ENCODE measurements at regions not wholly inside any gene's neighbourhood (a gene's known extent, or its start where the extent isn't known, plus 50 kb on each side); places are given as distances from the start of the nearest gene placed in this dataset.
"Not testable (repeated sequence)": the region's sequence is repeated elsewhere in the genome, so short reads cannot be mapped to it uniquely, and the experiment has no call there.

DNA sequence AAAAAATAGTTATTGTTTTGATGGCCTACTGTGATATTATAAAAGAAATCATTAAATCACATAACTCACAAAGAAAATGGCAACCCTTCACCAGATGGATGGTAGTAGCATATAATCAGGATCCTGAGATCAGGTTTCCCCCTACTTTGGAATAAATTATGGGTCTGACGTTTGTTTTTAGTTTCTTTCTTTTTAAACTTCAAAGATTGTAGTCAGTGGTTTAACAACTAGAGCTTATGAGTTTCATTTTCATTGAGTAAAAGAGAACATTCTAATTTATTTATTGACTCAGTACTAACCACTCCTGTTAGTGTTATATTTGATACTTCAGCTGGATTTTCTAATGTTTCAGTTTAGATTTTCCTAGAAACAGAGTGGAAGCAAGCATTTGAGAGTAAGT lies 218.0 kb upstream of the PCSK5 start:
- Histone ChIP-seq H3K4me1 (ENCODE audit: insufficient read depth, low read length, poor library complexity, severe bottlenecking) (peaks cover 27% of the 10 kb centered on the region), H2AFZ (ENCODE audit: low read length) (no peak overlapping the region), H3K27me3 (ENCODE audit: insufficient read depth, low read length, poor library complexity, severe bottlenecking) (no peaks in the 10 kb centered on the region), H4K20me1 (ENCODE audit: insufficient read depth, low read length, poor library complexity, severe bottlenecking) (no peaks in the 10 kb centered on the region), H3K79me2 (ENCODE audit: insufficient read depth, low read length) (no peaks in the 10 kb centered on the region), H3K9me3 (ENCODE audit: insufficient read depth, low read depth, low read length) (no peaks in the 10 kb centered on the region), H3K4me3 (ENCODE audit: low read length, poor library complexity, severe bottlenecking) (no peak overlapping the region), H3K9me2 (replicated peaks; ENCODE audit: low read depth, low read length) (no peaks in the 10 kb centered on the region), H3K4me2 (ENCODE audit: low read depth, low read length, poor library complexity, severe bottlenecking) (no peak overlapping the region), H3K9ac (ENCODE audit: low read depth, low read length, poor library complexity, severe bottlenecking) (no peak overlapping the region), H3K36me3 (ENCODE audit: insufficient read depth, low read length) (no peaks in the 10 kb centered on the region), H3F3A (ENCODE audit: low read depth) (no peaks in the 10 kb centered on the region)
- no peak for TF ChIP-seq EZH2phosphoT487 (IDR thresholded peaks at IDR 0.05; ENCODE audit: borderline replicate concordance)

GRCh38 chr9:75683591-75683990 lies 206.9 kb upstream of the PCSK5 start:
- no peaks in the 10 kb centered on the region for H3K9me3 ChIP-seq (ENCODE audit: insufficient read depth, low read depth, low read length)
- H3K4me2 ChIP-seq (ENCODE audit: low read depth, low read length, poor library complexity, severe bottlenecking) = no peak overlapping the region
- H3K27me3 ChIP-seq (ENCODE audit: insufficient read depth, low read length, poor library complexity, severe bottlenecking) = no peaks in the 10 kb centered on the region
- no peak overlapping the region for H3K4me3 ChIP-seq (ENCODE audit: low read length, poor library complexity, severe bottlenecking)
- no peak overlapping the region for H2AFZ ChIP-seq (ENCODE audit: low read length)
- peaks cover 10% of the 10 kb centered on the region for H3K4me1 ChIP-seq (ENCODE audit: insufficient read depth, low read length, poor library complexity, severe bottlenecking)
- no peaks in the 10 kb centered on the region for H3F3A ChIP-seq (ENCODE audit: low read depth)
- no peaks in the 10 kb centered on the region for H3K36me3 ChIP-seq (ENCODE audit: insufficient read depth, low read length)
- no peaks in the 10 kb centered on the region for H3K79me2 ChIP-seq (ENCODE audit: insufficient read depth, low read length)
- H4K20me1 ChIP-seq (ENCODE audit: insufficient read depth, low read length, poor library complexity, severe bottlenecking) = no peaks in the 10 kb centered on the region
- H3K9ac ChIP-seq (ENCODE audit: low read depth, low read length, poor library complexity, severe bottlenecking) = no peak overlapping the region
- no peaks in the 10 kb centered on the region for H3K9me2 ChIP-seq (replicated peaks; ENCODE audit: low read depth, low read length)
- no peak for TF ChIP-seq EZH2phosphoT487 (IDR thresholded peaks at IDR 0.05; ENCODE audit: borderline replicate concordance)
- TF ChIP-seq, protein P1, sequence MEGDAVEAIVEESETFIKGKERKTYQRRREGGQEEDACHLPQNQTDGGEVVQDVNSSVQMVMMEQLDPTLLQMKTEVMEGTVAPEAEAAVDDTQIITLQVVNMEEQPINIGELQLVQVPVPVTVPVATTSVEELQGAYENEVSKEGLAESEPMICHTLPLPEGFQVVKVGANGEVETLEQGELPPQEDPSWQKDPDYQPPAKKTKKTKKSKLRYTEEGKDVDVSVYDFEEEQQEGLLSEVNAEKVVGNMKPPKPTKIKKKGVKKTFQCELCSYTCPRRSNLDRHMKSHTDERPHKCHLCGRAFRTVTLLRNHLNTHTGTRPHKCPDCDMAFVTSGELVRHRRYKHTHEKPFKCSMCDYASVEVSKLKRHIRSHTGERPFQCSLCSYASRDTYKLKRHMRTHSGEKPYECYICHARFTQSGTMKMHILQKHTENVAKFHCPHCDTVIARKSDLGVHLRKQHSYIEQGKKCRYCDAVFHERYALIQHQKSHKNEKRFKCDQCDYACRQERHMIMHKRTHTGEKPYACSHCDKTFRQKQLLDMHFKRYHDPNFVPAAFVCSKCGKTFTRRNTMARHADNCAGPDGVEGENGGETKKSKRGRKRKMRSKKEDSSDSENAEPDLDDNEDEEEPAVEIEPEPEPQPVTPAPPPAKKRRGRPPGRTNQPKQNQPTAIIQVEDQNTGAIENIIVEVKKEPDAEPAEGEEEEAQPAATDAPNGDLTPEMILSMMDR (conservative IDR thresholded peaks at IDR 0.05; ENCODE audit: low read length) = no peak

DNA sequence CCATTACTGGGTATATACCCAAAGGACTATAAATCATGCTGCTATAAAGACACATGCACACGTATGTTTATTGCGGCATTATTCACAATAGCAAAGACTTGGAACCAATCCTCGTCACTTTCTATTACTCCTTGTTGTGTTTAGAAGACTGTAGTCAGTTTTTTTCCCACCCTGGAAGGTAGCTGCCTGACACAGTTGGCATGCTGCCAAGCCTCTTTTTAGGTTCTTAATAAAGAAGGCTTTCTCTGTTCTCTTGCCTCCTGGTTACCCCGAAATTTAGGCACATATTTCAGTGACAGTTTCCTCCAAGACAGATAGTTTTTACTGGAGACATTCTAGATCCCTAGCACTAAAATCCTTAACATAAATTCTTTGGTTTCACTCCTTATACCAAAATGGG lies 205.4 kb upstream of the PCSK5 start:
- H3K4me2 ChIP-seq (ENCODE audit: low read depth, low read length, poor library complexity, severe bottlenecking) = no peak overlapping the region
- no peak overlapping the region for H3K4me3 ChIP-seq (ENCODE audit: low read length, poor library complexity, severe bottlenecking)
- H3K36me3 ChIP-seq (ENCODE audit: insufficient read depth, low read length) = no peaks in the 10 kb centered on the region
- no peaks in the 10 kb centered on the region for H3K27me3 ChIP-seq (ENCODE audit: insufficient read depth, low read length, poor library complexity, severe bottlenecking)
- no peaks in the 10 kb centered on the region for H3F3A ChIP-seq (ENCODE audit: low read depth)
- peaks cover 10% of the 10 kb centered on the region for H3K4me1 ChIP-seq (ENCODE audit: insufficient read depth, low read length, poor library complexity, severe bottlenecking)
- no peaks in the 10 kb centered on the region for H4K20me1 ChIP-seq (ENCODE audit: insufficient read depth, low read length, poor library complexity, severe bottlenecking)
- no peaks in the 10 kb centered on the region for H3K9me2 ChIP-seq (replicated peaks; ENCODE audit: low read depth, low read length)
- no peak overlapping the region for H3K9ac ChIP-seq (ENCODE audit: low read depth, low read length, poor library complexity, severe bottlenecking)
- TF ChIP-seq, protein P1 (conservative IDR thresholded peaks at IDR 0.05; ENCODE audit: low read length) = no peak
- no peak for TF ChIP-seq EZH2phosphoT487 (IDR thresholded peaks at IDR 0.05; ENCODE audit: borderline replicate concordance)
- H2AFZ ChIP-seq (ENCODE audit: low read length) = no peak overlapping the region
- no peaks in the 10 kb centered on the region for H3K79me2 ChIP-seq (ENCODE audit: insufficient read depth, low read length)
- H3K9me3 ChIP-seq (ENCODE audit: insufficient read depth, low read depth, low read length) = no peaks in the 10 kb centered on the region

DNA sequence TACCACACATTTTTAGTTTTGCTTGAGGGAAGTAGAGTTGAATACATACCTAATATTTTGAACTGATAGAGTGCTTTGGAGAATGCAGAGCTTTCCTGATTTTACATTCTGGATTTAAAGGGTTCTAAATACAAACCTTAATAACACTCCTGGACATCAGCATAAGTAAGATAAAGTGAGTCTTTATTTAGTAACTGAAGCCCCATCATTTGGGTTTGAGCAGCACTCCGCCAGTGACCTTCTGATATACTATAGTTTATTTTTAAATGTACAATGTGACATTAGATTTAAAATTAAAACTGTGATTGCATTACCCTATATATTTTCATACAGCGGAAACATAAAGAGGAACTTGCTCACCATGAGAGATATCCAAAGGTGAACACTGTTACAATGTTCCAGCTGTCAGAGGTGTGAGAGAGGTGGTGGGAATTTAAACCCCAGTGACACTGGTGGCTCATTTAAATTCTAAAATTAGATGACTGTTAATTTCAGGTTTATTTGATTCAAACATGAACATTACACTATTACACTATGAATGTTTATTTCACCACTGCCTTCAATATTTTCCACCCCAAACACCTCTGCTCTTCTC lies 203.0 kb upstream of the PCSK5 start:
- Histone ChIP-seq H4K20me1 (ENCODE audit: insufficient read depth, low read length, poor library complexity, severe bottlenecking) (no peaks in the 10 kb centered on the region), H3K4me1 (ENCODE audit: insufficient read depth, low read length, poor library complexity, severe bottlenecking) (peaks cover 10% of the 10 kb centered on the region), H3K36me3 (ENCODE audit: insufficient read depth, low read length) (no peaks in the 10 kb centered on the region), H3K4me2 (ENCODE audit: low read depth, low read length, poor library complexity, severe bottlenecking) (peak overlapping the region; percentile 6), H3K27me3 (ENCODE audit: insufficient read depth, low read length, poor library complexity, severe bottlenecking) (no peaks in the 10 kb centered on the region), H3K9me2 (replicated peaks; ENCODE audit: low read depth, low read length) (no peaks in the 10 kb centered on the region), H3K9ac (ENCODE audit: low read depth, low read length, poor library complexity, severe bottlenecking) (no peak overlapping the region), H3K9me3 (ENCODE audit: insufficient read depth, low read depth, low read length) (no peaks in the 10 kb centered on the region), H2AFZ (ENCODE audit: low read length) (peak overlapping the region; percentile 55), H3F3A (ENCODE audit: low read depth) (no peaks in the 10 kb centered on the region), H3K4me3 (ENCODE audit: low read length, poor library complexity, severe bottlenecking) (no peak overlapping the region), H3K79me2 (ENCODE audit: insufficient read depth, low read length) (no peaks in the 10 kb centered on the region)
- TF ChIP-seq, protein P1 (conservative IDR thresholded peaks at IDR 0.05; ENCODE audit: low read length) = no peak
- no peak for TF ChIP-seq EZH2phosphoT487 (IDR thresholded peaks at IDR 0.05; ENCODE audit: borderline replicate concordance)

GRCh38 chr9:75690551-75690950 lies 199.9 kb upstream of the PCSK5 start:
- H3K79me2 ChIP-seq (ENCODE audit: insufficient read depth, low read length); H2AFZ ChIP-seq (ENCODE audit: low read length); H4K20me1 ChIP-seq (ENCODE audit: insufficient read depth, low read length, poor library complexity, severe bottlenecking); H3K4me2 ChIP-seq (ENCODE audit: low read depth, low read length, poor library complexity, severe bottlenecking); H3F3A ChIP-seq (ENCODE audit: low read depth); H3K9me3 ChIP-seq (ENCODE audit: insufficient read depth, low read depth, low read length); H3K9ac ChIP-seq (ENCODE audit: low read depth, low read length, poor library complexity, severe bottlenecking); H3K9me2 ChIP-seq (replicated peaks; ENCODE audit: low read depth, low read length); H3K4me3 ChIP-seq (ENCODE audit: low read length, poor library complexity, severe bottlenecking); H3K36me3 ChIP-seq (ENCODE audit: insufficient read depth, low read length); H3K27me3 ChIP-seq (ENCODE audit: insufficient read depth, low read length, poor library complexity, severe bottlenecking); H3K4me1 ChIP-seq (ENCODE audit: insufficient read depth, low read length, poor library complexity, severe bottlenecking): not testable (repeated sequence)

Measured in Loucy (cell line).